GM23338 (cell line): ENCODE measurements at regions not wholly inside any gene's neighbourhood (a gene's known extent, or its start where the extent isn't known, plus 50 kb on each side); places are given as distances from the start of the nearest gene placed in this dataset.

Experiments used
- CREB1 ChIP-seq: fragments of 250-450 bp; sonication (Bioruptor Pico); IDR thresholded peaks from 2 replicates; pipeline ENCODE4 v1.5.0; 2020; ENCODE audit warnings: low read depth, mild to moderate bottlenecking, moderate library complexity
- EZH2 ChIP-seq: fragments of 200-600 bp; sonication (generic); IDR thresholded peaks from one replicate; pipeline ENCODE4 v1.8.0; 2017; ENCODE audit warnings: antibody characterized with exemption, mild to moderate bottlenecking, low read depth; ENCODE audit not compliant: unreplicated experiment
- POLR2AphosphoS5 ChIP-seq: IDR thresholded peaks from 2 replicates; pipeline ENCODE4 v1.6.1; 2016; ENCODE audit warnings: antibody characterized with exemption, low read depth
- TF ChIP-seq, protein P1 (sequence below), 2 experiments: fragments of 200-600 bp in 1 of 2; sonication (generic) in 1 of 2; conservative IDR thresholded peaks; 2 replicates each; pipeline versions ENCODE4 v1.5.1 to v1.6.1; 2016 to 2017; ENCODE audit warnings: antibody characterized with exemption in 2 of 2, low read depth in 2 of 2, mild to moderate bottlenecking in 2 of 2, moderate library complexity in 1 of 2

DNA sequence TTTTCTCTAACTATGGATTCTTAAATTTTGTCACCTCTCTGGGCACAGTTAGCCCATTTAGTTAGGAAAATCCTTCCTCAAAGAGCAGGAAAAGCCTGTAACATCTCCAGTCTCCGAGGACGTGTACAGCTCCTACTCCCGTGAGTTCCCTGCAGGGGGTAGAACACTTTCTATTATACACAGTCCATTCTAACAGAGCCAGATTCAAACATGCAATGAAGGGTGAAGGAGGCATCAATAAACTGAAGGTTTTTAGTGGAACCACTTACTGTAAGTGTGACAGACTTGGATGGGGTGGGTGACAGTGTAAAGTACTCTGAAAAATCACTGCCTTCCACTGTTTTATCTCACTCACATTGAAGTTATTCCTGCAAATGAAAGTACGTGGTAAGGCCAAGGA, 204.7 kb upstream of the DACH1 start:
- TF ChIP-seq, protein P1, sequence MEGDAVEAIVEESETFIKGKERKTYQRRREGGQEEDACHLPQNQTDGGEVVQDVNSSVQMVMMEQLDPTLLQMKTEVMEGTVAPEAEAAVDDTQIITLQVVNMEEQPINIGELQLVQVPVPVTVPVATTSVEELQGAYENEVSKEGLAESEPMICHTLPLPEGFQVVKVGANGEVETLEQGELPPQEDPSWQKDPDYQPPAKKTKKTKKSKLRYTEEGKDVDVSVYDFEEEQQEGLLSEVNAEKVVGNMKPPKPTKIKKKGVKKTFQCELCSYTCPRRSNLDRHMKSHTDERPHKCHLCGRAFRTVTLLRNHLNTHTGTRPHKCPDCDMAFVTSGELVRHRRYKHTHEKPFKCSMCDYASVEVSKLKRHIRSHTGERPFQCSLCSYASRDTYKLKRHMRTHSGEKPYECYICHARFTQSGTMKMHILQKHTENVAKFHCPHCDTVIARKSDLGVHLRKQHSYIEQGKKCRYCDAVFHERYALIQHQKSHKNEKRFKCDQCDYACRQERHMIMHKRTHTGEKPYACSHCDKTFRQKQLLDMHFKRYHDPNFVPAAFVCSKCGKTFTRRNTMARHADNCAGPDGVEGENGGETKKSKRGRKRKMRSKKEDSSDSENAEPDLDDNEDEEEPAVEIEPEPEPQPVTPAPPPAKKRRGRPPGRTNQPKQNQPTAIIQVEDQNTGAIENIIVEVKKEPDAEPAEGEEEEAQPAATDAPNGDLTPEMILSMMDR (conservative IDR thresholded peaks at IDR 0.05; ENCODE audit: low read depth in 2 of 2) = no peak
- no peak for TF ChIP-seq EZH2
- TF ChIP-seq CREB1 (CRISPR knock-in tag) = no peak
- TF ChIP-seq POLR2AphosphoS5 = no peak
